LNCaP clone FGC (cell line): ENCODE measurements at regions not wholly inside any gene's neighbourhood (a gene's known extent, or its start where the extent isn't known, plus 50 kb on each side); places are given as distances from the start of the nearest gene placed in this dataset.
A peak's percentile ranks its signal among the peaks of the same experiment; 100 is the strongest.

Source experiments
- DNase-seq: peaks from one replicate; pipeline ENCODE4 v3.0.0-alpha.2; 2011; ENCODE audit warnings: low read depth
- H3K4me3 ChIP-seq: 2 replicates; pipeline ENCODE4 v1.5.1; 2011; ENCODE audit warnings: mild to moderate bottlenecking, low read depth, low read length, control low read depth
- TF ChIP-seq, protein P1 (sequence below): IDR thresholded peaks from 2 replicates; pipeline ENCODE4 v1.5.1; 2012; ENCODE audit warnings: mild to moderate bottlenecking; ENCODE audit not compliant: control insufficient read depth, insufficient read depth; ENCODE audit errors: extremely low read depth

- DNase-seq, result no peak
- TF ChIP-seq, protein P1, sequence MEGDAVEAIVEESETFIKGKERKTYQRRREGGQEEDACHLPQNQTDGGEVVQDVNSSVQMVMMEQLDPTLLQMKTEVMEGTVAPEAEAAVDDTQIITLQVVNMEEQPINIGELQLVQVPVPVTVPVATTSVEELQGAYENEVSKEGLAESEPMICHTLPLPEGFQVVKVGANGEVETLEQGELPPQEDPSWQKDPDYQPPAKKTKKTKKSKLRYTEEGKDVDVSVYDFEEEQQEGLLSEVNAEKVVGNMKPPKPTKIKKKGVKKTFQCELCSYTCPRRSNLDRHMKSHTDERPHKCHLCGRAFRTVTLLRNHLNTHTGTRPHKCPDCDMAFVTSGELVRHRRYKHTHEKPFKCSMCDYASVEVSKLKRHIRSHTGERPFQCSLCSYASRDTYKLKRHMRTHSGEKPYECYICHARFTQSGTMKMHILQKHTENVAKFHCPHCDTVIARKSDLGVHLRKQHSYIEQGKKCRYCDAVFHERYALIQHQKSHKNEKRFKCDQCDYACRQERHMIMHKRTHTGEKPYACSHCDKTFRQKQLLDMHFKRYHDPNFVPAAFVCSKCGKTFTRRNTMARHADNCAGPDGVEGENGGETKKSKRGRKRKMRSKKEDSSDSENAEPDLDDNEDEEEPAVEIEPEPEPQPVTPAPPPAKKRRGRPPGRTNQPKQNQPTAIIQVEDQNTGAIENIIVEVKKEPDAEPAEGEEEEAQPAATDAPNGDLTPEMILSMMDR, result no peak
These were observed 116.2 kb upstream of the MKLN1 start for GRCh38 chr7:131211500-131211899.

GRCh38 chr7:131212114-131212513 is 115.6 kb upstream of the MKLN1 start:
- no peak for DNase-seq
- H3K4me3 ChIP-seq, result no peak overlapping the region
- TF ChIP-seq, protein P1, result no peak

More at GRCh38 chr7:131211500-131211899, 116.2 kb upstream of the MKLN1 start:
- H3K4me3 ChIP-seq, result no peak overlapping the region

DNA sequence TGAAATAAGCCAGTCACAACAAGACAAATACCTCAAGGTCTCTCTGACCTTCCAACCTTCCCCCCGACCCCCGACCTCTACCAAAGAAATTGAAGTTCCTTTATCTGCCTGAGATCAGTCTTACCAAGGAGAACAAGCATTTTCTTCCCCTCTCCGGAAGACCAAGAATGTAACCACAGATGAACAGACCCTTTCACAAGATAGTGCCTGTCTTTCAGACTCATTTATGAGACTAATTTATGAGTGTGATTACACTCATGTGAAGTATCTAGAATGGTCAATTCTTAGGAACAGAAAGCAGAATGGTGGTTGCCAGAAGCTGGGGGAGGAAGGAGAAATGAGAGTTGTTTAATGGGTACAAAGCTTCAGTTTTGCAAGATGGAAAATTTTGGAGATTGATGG is 108.9 kb upstream of the MKLN1 start:
- DNase-seq, result no peak
- TF ChIP-seq, protein P1, result no peak
- H3K4me3 ChIP-seq, result no peak overlapping the region

DNA sequence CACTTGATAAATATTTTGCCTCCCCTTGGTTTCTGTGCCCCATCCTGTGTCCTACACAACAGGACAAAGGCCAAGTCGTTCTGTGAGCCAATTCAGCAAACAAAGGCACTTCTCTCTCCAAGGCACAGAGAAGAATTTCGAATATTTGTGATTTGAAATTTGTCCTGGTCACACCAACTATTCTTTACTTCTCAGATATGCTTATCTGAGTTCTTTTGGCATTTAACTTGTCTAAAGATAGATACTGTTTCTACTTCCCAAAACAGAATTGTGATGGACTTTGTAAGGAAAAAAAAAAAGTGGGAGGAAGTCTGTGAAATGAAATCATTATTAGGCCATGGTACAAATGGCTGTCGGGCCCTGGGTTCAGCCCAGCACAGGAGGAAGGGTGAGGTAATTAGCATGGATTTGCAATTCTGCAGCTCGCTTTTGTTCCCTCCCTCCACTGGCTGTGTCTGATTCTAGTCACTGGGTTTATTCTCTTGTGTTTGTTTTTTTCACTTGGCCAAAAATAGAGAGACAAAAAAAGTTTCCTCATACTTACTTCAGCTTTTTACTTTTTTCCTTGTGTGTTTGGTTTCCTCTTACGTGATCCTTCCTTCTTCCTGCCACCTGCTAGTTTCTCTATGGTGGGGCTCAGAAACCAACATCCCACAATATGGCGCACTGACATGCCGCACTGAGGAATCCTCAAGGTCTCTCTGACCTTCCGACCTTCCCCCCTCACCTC is 108.2 kb upstream of the MKLN1 start:
- TF ChIP-seq, protein P1, result no peak
- no peak for DNase-seq
- H3K4me3 ChIP-seq, result no peak overlapping the region

- H3K4me3 ChIP-seq, result no peak overlapping the region
- no peak for DNase-seq
- TF ChIP-seq, protein P1, result no peak
These were observed 106.6 kb upstream of the MKLN1 start for GRCh38 chr7:131221061-131221460.

- TF ChIP-seq, protein P1, result no peak
- DNase-seq, result no peak
- H3K4me3 ChIP-seq, result no peak overlapping the region
These were observed 105.5 kb upstream of the MKLN1 start for GRCh38 chr7:131222171-131222570.

- TF ChIP-seq, protein P1, result no peak
- DNase-seq, result peak; percentile 26
These were observed 104.5 kb upstream of the MKLN1 start for GRCh38 chr7:131223151-131223550.

More at GRCh38 chr7:131223151-131223550, 104.5 kb upstream of the MKLN1 start:
- H3K4me3 ChIP-seq, result no peak overlapping the region
